T-helper 17 cell (primary cell): ENCODE measurements at regions not wholly inside any gene's neighbourhood (a gene's known extent, or its start where the extent isn't known, plus 50 kb on each side); places are given as distances from the start of the nearest gene placed in this dataset.

Experiments
- ATAC-seq: fragments of 150-1000 bp; cut with Tn5 transposase; 2 replicates; pipeline ENCODE4 v1.10.0; 2021; ENCODE audit warnings: mild to moderate bottlenecking, moderate library complexity
- DNase-seq, 3 donors: peaks; one replicate each; pipeline versions ENCODE4 v3.0.0 to v3.0.0-alpha.2; 2020 to 2021
- H3K9me3 ChIP-seq: one replicate; pipeline ENCODE4 v1.7.0; 2013; ENCODE audit warnings: low read length, mild to moderate bottlenecking; ENCODE audit not compliant: control insufficient read depth, poor library complexity, severe bottlenecking
- H3K27ac Mint-ChIP-seq: one replicate; pipeline ENCODE4 v1.8.0; 2022; ENCODE audit warnings: mild to moderate bottlenecking, moderate library complexity, mixed read lengths
- H3K27me3 Mint-ChIP-seq: one replicate; pipeline ENCODE4 v1.8.0; 2022; ENCODE audit warnings: mixed read lengths
- H3K36me3 Mint-ChIP-seq: one replicate; pipeline ENCODE4 v1.8.0; 2022; ENCODE audit warnings: low read depth, mixed read lengths
- H3K4me1 Mint-ChIP-seq: one replicate; pipeline ENCODE4 v1.8.0; 2022; ENCODE audit warnings: mild to moderate bottlenecking, mixed read lengths
- H3K4me3 Mint-ChIP-seq: one replicate; pipeline ENCODE4 v1.8.0; 2022; ENCODE audit warnings: mild to moderate bottlenecking, moderate library complexity, mixed read lengths

- no peaks in the 10 kb centered on the region for H3K9me3 ChIP-seq
- Mint-ChIP-seq H3K27ac (no peak overlapping the region), H3K4me3 (no peak overlapping the region), H3K27me3 (no peaks in the 10 kb centered on the region), H3K4me1 (no peaks in the 10 kb centered on the region), H3K36me3 (no peaks in the 10 kb centered on the region)
- no peak for DNase-seq
- ATAC-seq: no peak
Measured at GRCh38 chr11:80414181-80415165, 973.6 kb upstream of the TENM4 start.

DNA sequence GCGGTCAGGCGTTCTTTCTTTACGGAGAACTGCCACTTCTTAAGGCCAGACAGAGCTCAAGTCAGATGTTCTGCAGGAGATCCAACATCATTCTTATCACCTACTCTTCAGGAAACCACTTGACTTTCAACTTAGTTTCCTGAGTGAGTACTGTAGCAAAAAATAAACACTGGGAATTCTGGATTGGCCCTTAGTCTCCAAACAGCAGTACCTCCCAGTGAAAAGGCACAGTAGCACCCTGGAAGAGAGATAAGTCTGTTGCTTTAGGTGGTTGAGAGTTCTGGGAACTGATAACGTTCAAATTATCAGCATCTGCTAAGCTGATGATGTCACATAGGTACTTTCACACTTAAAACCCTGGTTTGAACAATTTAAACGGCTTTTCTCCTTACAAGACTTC is 971.8 kb upstream of the TENM4 start:
- DNase-seq (no peak), ATAC-seq (no peak)
- no peaks in the 10 kb centered on the region for H3K27me3 Mint-ChIP-seq
- H3K36me3 Mint-ChIP-seq: no peaks in the 10 kb centered on the region
- no peak overlapping the region for H3K4me3 Mint-ChIP-seq
- H3K4me1 Mint-ChIP-seq: no peaks in the 10 kb centered on the region
- no peaks in the 10 kb centered on the region for H3K9me3 ChIP-seq
- no peak overlapping the region for H3K27ac Mint-ChIP-seq

- peaks cover 3% of the 10 kb centered on the region for H3K9me3 ChIP-seq
- Mint-ChIP-seq H3K36me3 (no peaks in the 10 kb centered on the region), H3K27ac (no peak overlapping the region), H3K4me1 (no peaks in the 10 kb centered on the region), H3K27me3 (no peaks in the 10 kb centered on the region), H3K4me3 (no peak overlapping the region)
- ATAC-seq (no peak), DNase-seq (no peak)
Measured at GRCh38 chr11:80393210-80393609, 952.4 kb upstream of the TENM4 start.

GRCh38 chr11:80390505-80390904 is 949.7 kb upstream of the TENM4 start:
- H3K27ac Mint-ChIP-seq: no peak overlapping the region

DNA sequence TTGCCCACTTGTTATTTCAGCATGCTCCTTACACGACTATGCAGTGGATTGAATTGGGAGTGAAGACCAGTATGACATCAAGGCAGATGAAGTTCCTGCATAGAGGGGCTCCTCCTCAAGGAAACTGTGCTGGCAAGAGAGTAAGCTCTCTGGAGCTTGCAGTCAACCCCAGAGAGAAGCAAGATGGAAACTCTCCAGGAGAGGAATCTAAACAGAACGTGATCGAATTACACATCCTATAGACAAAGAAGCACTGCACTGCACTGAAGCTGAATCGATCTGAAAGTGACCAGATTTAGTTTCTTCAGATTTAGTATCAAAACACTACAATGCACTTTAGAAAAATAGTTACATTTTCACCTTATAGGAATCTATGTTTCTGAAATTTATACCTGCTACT is 947.7 kb upstream of the TENM4 start:
- H3K9me3 ChIP-seq: peaks cover 3% of the 10 kb centered on the region
- H3K27me3 Mint-ChIP-seq: no peaks in the 10 kb centered on the region
- no peak overlapping the region for H3K4me3 Mint-ChIP-seq
- no peaks in the 10 kb centered on the region for H3K36me3 Mint-ChIP-seq
- ATAC-seq (no peak), DNase-seq (no peak)
- no peaks in the 10 kb centered on the region for H3K4me1 Mint-ChIP-seq
- H3K27ac Mint-ChIP-seq: no peak overlapping the region

More at GRCh38 chr11:80390505-80390904, 949.7 kb upstream of the TENM4 start:
- Mint-ChIP-seq H3K4me1 (no peaks in the 10 kb centered on the region), H3K36me3 (no peaks in the 10 kb centered on the region), H3K4me3 (no peak overlapping the region), H3K27me3 (no peaks in the 10 kb centered on the region)
- ATAC-seq: no peak
- no peak for DNase-seq
- H3K9me3 ChIP-seq: peaks cover 3% of the 10 kb centered on the region

- peaks cover 3% of the 10 kb centered on the region for H3K9me3 ChIP-seq
- H3K4me3 Mint-ChIP-seq: no peak overlapping the region
- DNase-seq (no peak), ATAC-seq (no peak)
- no peak overlapping the region for H3K27ac Mint-ChIP-seq
- H3K27me3 Mint-ChIP-seq: no peaks in the 10 kb centered on the region
- H3K4me1 Mint-ChIP-seq: no peaks in the 10 kb centered on the region
- H3K36me3 Mint-ChIP-seq: no peaks in the 10 kb centered on the region
Measured at GRCh38 chr11:80388130-80388529, 947.3 kb upstream of the TENM4 start.

DNA sequence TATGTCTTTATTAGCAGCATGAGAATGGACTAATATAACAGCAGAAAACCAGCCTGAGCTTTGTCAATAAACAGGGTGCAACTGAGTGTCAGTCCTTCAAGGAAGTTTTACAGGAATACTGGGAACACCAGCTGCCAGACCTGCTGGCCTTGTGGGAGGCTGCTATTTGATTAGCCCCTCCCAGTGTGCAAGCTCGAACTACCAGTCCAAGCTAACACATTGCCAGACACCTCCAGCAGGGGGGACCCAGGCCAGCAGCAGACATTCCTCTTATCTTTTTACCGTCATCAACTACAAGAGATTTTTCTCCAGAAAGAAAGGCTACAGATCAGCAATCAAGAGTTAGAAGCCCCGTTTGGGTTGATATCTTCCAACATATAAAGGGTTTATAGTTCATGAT is 942.8 kb upstream of the TENM4 start:
- Mint-ChIP-seq H3K27me3 (no peaks in the 10 kb centered on the region), H3K4me3 (no peak overlapping the region), H3K4me1 (no peaks in the 10 kb centered on the region), H3K27ac (no peak overlapping the region), H3K36me3 (no peaks in the 10 kb centered on the region)
- H3K9me3 ChIP-seq: no peaks in the 10 kb centered on the region
- ATAC-seq (no peak), DNase-seq (no peak)

DNA sequence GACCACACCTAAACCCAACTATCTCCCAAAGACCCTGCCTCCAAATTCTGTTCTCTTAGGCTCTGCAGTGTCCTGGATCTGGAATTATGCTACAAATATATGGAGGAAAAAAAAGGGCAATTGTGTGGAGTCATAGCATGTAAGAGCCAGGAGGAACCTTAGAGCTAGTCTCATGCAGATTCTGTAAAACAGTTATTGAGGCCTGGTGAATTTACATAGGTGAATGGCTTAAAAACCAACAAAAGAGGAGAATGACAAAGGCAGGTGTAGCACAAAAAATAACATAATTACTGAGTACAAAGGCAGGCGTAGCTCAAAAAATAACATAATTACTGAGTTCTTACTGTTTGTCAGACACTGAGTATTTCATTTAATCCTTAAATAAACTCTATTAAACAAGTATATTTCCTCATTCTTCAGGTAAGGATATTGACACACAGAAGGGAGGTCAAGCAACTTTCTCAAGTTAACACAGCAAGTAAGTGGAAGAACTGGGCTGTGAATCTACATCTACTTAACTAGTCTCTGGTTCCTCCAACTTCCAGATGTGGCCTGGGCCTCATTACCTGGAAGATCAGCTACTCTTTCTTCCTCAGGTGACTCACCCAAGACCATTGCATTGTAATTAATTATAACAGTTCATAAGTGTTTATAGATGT is 938.9 kb upstream of the TENM4 start:
- no peaks in the 10 kb centered on the region for H3K9me3 ChIP-seq
- ATAC-seq: no peak
- Mint-ChIP-seq H3K4me1 (no peaks in the 10 kb centered on the region), H3K4me3 (no peak overlapping the region), H3K27ac (no peak overlapping the region), H3K27me3 (no peaks in the 10 kb centered on the region), H3K36me3 (no peaks in the 10 kb centered on the region)
- no peak for DNase-seq

GRCh38 chr11:80371931-80372330 is 931.1 kb upstream of the TENM4 start:
- H3K9me3 ChIP-seq: no peaks in the 10 kb centered on the region
- H3K4me3 Mint-ChIP-seq: no peak overlapping the region
- DNase-seq: no peak
- no peaks in the 10 kb centered on the region for H3K27me3 Mint-ChIP-seq
- no peaks in the 10 kb centered on the region for H3K36me3 Mint-ChIP-seq
- no peak for ATAC-seq
- H3K4me1 Mint-ChIP-seq: no peaks in the 10 kb centered on the region
- no peak overlapping the region for H3K27ac Mint-ChIP-seq

- Mint-ChIP-seq H3K4me1 (no peaks in the 10 kb centered on the region), H3K36me3 (no peaks in the 10 kb centered on the region), H3K27me3 (no peaks in the 10 kb centered on the region)
Measured at GRCh38 chr11:80365980-80366379, 925.1 kb upstream of the TENM4 start.

GRCh38 chr11:80365076-80365725 is 924.4 kb upstream of the TENM4 start:
- Mint-ChIP-seq H3K27ac (no peak overlapping the region), H3K27me3 (no peaks in the 10 kb centered on the region), H3K36me3 (no peaks in the 10 kb centered on the region), H3K4me3 (no peak overlapping the region), H3K4me1 (no peaks in the 10 kb centered on the region)
- ATAC-seq (no peak), DNase-seq (no peak)
- no peaks in the 10 kb centered on the region for H3K9me3 ChIP-seq

More at GRCh38 chr11:80365980-80366379, 925.1 kb upstream of the TENM4 start:
- ATAC-seq: no peak
- Mint-ChIP-seq H3K4me3 (no peak overlapping the region), H3K27ac (no peak overlapping the region)
- H3K9me3 ChIP-seq: no peaks in the 10 kb centered on the region
- no peak for DNase-seq

- H3K9me3 ChIP-seq: no peaks in the 10 kb centered on the region
- no peak overlapping the region for H3K27ac Mint-ChIP-seq
- H3K4me3 Mint-ChIP-seq: no peak overlapping the region
- no peaks in the 10 kb centered on the region for H3K4me1 Mint-ChIP-seq
- DNase-seq (no peak), ATAC-seq (no peak)
- no peaks in the 10 kb centered on the region for H3K36me3 Mint-ChIP-seq
- H3K27me3 Mint-ChIP-seq: no peaks in the 10 kb centered on the region
Measured at GRCh38 chr11:80362563-80363340, 921.9 kb upstream of the TENM4 start.

DNA sequence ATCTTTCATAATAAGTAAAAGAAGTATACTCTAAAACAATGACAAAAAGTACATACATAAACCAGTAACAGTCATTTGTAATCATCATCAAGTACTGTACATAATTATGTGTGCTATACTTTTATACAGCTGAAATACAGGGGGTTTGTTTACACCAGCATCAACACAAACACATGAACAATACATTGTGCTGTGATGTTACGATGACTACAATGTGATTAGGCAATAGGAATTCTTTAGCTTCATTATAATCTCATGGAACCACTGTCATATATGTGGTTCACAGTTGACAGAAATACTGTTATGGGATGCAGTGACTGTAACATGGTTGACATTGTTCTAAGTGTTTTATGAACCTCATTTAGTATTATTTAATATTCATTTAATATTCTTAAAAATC is 914.4 kb upstream of the TENM4 start:
- no peak for DNase-seq
- ATAC-seq: no peak
- H3K9me3 ChIP-seq: no peaks in the 10 kb centered on the region
- Mint-ChIP-seq H3K27ac (no peak overlapping the region), H3K4me3 (no peak overlapping the region), H3K27me3 (no peaks in the 10 kb centered on the region), H3K4me1 (no peaks in the 10 kb centered on the region), H3K36me3 (no peaks in the 10 kb centered on the region)
